Heart right ventricle (tissue), 16 donors: ENCODE measurements at regions not wholly inside any gene's neighbourhood (a gene's known extent, or its start where the extent isn't known, plus 50 kb on each side); places are given as distances from the start of the nearest gene placed in this dataset.

Experiments
- ATAC-seq, 8 donors: fragments of 200-7000 bp; cut with Tn5 transposase; one replicate each; pipeline ENCODE4 v1.9.1; 2020; ENCODE audit warnings: mild to moderate bottlenecking in 8 of 8, moderate library complexity in 8 of 8, moderate number of reproducible peaks in 1 of 8
- DNase-seq, 2 donors: peaks; one replicate each; pipeline ENCODE4 v3.0.0-alpha.2; 2020
- H3K27ac ChIP-seq, 10 donors: fragments of 200-600 bp; sonication (generic) in 2 of 10; one replicate each; pipeline versions ENCODE4 v1.5.0 to v1.8.0; 2020 to 2022; ENCODE audit warnings: mild to moderate bottlenecking in 3 of 10
- H3K27me3 ChIP-seq, 7 donors: fragments of 200-600 bp; one replicate each; pipeline ENCODE4 v1.8.0; 2021 to 2022; ENCODE audit warnings: mild to moderate bottlenecking in 2 of 7
- H3K36me3 ChIP-seq, 9 donors: fragments of 200-600 bp; sonication (generic) in 1 of 9; one replicate each; pipeline versions ENCODE4 v1.5.0 to v1.8.0; 2020 to 2022; ENCODE audit warnings: mild to moderate bottlenecking in 2 of 9
- H3K4me1 ChIP-seq, 9 donors: fragments of 200-600 bp; sonication (generic) in 1 of 9; one replicate each; pipeline versions ENCODE4 v1.5.0 to v1.8.0; 2020 to 2022; ENCODE audit warnings: mild to moderate bottlenecking in 4 of 9
- H3K4me3 ChIP-seq, 10 donors: fragments of 200-600 bp; sonication (generic) in 2 of 10; one replicate each; pipeline versions ENCODE4 v1.5.0 to v1.8.0; 2020 to 2022; ENCODE audit warnings: mild to moderate bottlenecking in 7 of 10, moderate library complexity in 2 of 10
- H3K9me3 ChIP-seq, 11 donors: fragments of 200-600 bp in 10 of 11; sonication (generic) in 2 of 11; one replicate each; pipeline versions ENCODE4 v1.5.0 to v1.8.0; 2013 to 2022; ENCODE audit warnings: mild to moderate bottlenecking in 2 of 11, control low read depth in 1 of 11, moderate library complexity in 1 of 11
- WGBS, 2 donors: extraction: QIAGEN DNeasy Blood & Tissue Kit; methylation state at CpG; one replicate each; pipeline ENCODE4 v1.1.7; 2013; ENCODE audit warnings: inconsistent platforms in 1 of 2; 5-methylcytosine and 5-hydroxymethylcytosine counted together
- intact Hi-C, 10 donors: fragments of 100-400 bp; cut with DNase I; formaldehyde crosslinking; loops; one replicate each; pipeline versions ENCODE4 v1.11.1 to v1.14.2; 2022
- TF ChIP-seq, protein P1 (sequence below), 9 donors: fragments of 200-600 bp; sonication (generic) in 2 of 9; IDR thresholded peaks; one replicate each; pipeline versions ENCODE4 v1.5.0 to v1.8.0; 2021 to 2022; ENCODE audit warnings: antibody characterized with exemption in 9 of 9, mild to moderate bottlenecking in 5 of 9, moderate library complexity in 1 of 9
- donor health status: Arrhythmogenic right ventricular cardiomyopathy.
- donor health status: ischemic (EF 13 %, LVEDD 7.1; RV severe dilation, severe dysfunction).
- donor health status: healthy with polysubstance abuse.
- donor health status: DM: no; HTN: yes; CAD: no.
- donor health status: DM: no; HTN: no; CAD: no.
- donor health status: ischemic (EF 25% LVEDD 6.9; RV normal size, moderate dysfunction).
- donor health status: ischemic (EF 25% LVEDD 5.7; RV mildly dilated, moderate dysfunction).
- donor health status: healthy.
- donor health status: DM: yes; HTN: yes; CAD: no.
- donor health status: Ischemic cardiomyopathy.
- donor health status: ischemic (EF 35%, LVEDD 5.7; RV mildly dilated, moderate dysfunction).
- donor health status: nonischemic (EF 11% LVEDD 7.7; RV severe dilation, severe dysfunction).
- donor health status: DM: yes; HTN: yes; CAD: no.
- donor health status: PGD.
- donor health status: ischemic (EF 29% LVEDD 5.4; RV normal size, mild dysfunction).
- donor health status: nonischemic (EF 23%, LVEDD 6.1; RV moderate dilation, normal function).

DNA sequence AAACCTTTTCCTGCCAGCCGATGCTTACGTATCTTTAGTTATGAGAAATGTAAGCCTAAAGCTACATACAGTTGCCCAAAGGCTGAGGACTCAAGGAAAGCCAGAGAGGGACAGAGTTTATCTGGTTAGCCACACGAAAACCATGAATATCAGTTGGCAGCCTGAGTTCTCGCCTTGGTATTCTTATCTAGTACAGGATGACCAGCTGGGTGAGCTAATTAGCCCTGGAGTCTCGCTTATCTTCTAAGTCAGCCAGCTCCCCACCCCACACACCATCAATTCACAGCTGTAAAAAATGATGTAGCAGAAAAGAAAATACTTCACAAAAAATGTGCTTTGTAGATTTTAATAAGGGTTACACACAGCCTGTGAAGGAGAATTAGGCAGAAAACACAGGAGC is 617.5 kb upstream of the SOX11 start:
- Histone ChIP-seq H3K4me3 (no peak overlapping the region), H3K27ac (no peak overlapping the region), H3K9me3 (peaks cover 0 to 9% (median 0%) of the 10 kb centered on the region in 11 donors), H3K36me3 (no peaks in the 10 kb centered on the region), H3K27me3 (no peaks in the 10 kb centered on the region), H3K4me1 (no peaks in the 10 kb centered on the region)
- WGBS, 2 donors, result 36 to 48% methylated on average over 5 of the region's 5 CpGs
- TF ChIP-seq, protein P1, sequence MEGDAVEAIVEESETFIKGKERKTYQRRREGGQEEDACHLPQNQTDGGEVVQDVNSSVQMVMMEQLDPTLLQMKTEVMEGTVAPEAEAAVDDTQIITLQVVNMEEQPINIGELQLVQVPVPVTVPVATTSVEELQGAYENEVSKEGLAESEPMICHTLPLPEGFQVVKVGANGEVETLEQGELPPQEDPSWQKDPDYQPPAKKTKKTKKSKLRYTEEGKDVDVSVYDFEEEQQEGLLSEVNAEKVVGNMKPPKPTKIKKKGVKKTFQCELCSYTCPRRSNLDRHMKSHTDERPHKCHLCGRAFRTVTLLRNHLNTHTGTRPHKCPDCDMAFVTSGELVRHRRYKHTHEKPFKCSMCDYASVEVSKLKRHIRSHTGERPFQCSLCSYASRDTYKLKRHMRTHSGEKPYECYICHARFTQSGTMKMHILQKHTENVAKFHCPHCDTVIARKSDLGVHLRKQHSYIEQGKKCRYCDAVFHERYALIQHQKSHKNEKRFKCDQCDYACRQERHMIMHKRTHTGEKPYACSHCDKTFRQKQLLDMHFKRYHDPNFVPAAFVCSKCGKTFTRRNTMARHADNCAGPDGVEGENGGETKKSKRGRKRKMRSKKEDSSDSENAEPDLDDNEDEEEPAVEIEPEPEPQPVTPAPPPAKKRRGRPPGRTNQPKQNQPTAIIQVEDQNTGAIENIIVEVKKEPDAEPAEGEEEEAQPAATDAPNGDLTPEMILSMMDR (IDR thresholded peaks at IDR 0.05), result no peak
- intact Hi-C loops, result no loop called here
- DNase-seq (no peak), ATAC-seq (no peak)

DNA sequence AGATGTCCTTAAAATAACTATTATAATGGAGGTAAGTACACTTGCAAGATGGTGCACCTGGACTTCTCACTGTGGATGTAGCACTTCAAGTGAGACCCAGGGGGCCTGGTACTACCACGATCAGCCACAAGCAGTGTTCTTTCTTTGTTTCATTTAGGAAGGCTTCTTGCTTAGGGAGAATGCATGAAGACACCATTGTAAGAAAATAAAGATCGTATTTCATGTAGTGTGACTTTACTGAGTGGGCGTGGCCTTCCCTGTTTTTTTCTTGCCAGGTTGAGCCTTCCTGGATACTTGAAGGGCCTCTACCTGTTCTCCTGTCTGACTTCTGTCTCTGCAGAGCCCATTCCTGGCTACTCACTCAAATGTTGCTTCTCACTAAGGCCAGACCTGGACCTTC is 615.6 kb upstream of the SOX11 start:
- Histone ChIP-seq H3K4me3 (no peak overlapping the region), H3K27me3 (no peaks in the 10 kb centered on the region), H3K36me3 (no peaks in the 10 kb centered on the region), H3K27ac (no peak overlapping the region), H3K4me1 (no peaks in the 10 kb centered on the region), H3K9me3 (peaks cover 0 to 5% (median 0%) of the 10 kb centered on the region in 11 donors)
- 77 to 82% methylated on average over 3 of the region's 3 CpGs for WGBS, 2 donors
- DNase-seq, result no peak
- ATAC-seq, result no peak
- intact Hi-C loops, result no loop called here
- TF ChIP-seq, protein P1 (IDR thresholded peaks at IDR 0.05), result no peak

DNA sequence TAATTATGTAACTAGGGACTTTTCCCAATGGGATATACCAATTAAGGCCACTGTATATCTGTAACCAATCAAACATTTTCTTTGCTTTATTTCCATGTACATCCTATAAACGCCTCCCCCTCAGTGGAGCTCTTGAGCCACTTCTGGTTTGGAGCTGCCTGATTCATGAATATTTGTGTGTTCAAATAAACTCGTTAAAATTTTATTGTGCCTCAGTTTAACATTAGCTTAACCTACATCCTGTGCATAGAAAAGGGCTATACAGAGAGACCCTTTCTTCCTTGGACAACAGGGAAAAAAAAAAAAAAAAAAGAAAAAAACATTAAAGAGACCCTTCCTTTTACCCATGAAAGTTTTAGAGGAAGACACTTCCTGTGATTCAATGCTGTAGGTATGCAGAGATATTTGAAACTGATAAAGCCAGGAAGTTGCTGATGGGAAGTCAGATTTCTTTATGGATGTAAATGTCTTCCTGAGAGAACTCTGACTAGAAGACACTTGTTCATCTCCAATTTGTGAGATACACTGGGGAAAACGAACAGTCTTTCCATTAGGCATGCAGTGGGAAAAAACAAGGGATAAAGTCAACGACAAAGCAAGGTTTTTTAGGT is 614.6 kb upstream of the SOX11 start:
- TF ChIP-seq, protein P1 (IDR thresholded peaks at IDR 0.05), result no peak
- H3K27me3 ChIP-seq, result no peaks in the 10 kb centered on the region
- H3K9me3 ChIP-seq, result peaks cover 0 to 5% (median 0%) of the 10 kb centered on the region in 11 donors

DNA sequence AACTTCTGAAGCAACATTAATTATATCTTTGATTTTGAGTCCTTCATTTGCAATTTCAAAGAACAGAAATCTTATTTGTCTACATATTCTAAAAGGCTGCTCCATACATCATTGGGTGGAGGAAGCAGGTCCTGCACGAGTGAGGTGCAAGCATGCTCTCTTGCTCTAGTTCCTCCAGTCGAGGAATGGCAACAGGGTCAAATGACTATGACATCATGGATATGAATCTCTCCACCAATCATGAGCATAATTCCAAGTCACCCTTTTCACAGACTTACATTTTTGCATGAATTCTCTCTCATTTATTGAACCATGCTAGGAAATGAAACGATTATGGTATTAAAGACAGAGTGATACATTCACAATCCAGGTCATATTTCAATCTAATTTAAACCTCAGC is 608.8 kb upstream of the SOX11 start:
- WGBS, 2 donors, result 71 to 83% methylated on average over 3 of the region's 3 CpGs
- DNase-seq (no peak), ATAC-seq (no peak)
- intact Hi-C loops, result no loop called here
- H3K4me3 ChIP-seq, result no peak overlapping the region
- TF ChIP-seq, protein P1 (IDR thresholded peaks at IDR 0.05), result no peak
- H3K27me3 ChIP-seq, result no peaks in the 10 kb centered on the region
- no peaks in the 10 kb centered on the region for H3K36me3 ChIP-seq
- H3K27ac ChIP-seq, result no peak overlapping the region
- no peaks in the 10 kb centered on the region for H3K4me1 ChIP-seq
- H3K9me3 ChIP-seq, result peaks cover 0 to 9% (median 0%) of the 10 kb centered on the region in 11 donors

More for the DNA sequence above, 614.6 kb upstream of the SOX11 start:
- Histone ChIP-seq H3K36me3 (no peaks in the 10 kb centered on the region), H3K4me3 (no peak overlapping the region), H3K27ac (no peak overlapping the region), H3K4me1 (no peaks in the 10 kb centered on the region)
- no peak for ATAC-seq
- intact Hi-C loops, result no loop called here
- no peak for DNase-seq
- WGBS, 2 donors, result 61 to 65% methylated on average over 4 of the region's 4 CpGs
